HepG2 (cell line): ENCODE measurements at regions not wholly inside any gene's neighbourhood (a gene's known extent, or its start where the extent isn't known, plus 50 kb on each side); places are given as distances from the start of the nearest gene placed in this dataset.

ENCODE experiments used
- ATAC-seq: fragments of 200-7000 bp; cut with Tn5 transposase; 3 replicates; pipeline ENCODE4 v1.9.1; 2020; ENCODE audit warnings: mild to moderate bottlenecking, moderate library complexity
- BruUV-seq: library from RNA; stranded (reverse); fragments of 400-500 nt; replicated peaks from 2 replicates; lab custom pipeline; 2021; lab: Mats Ljungman, UMichigan
- CTCF ChIA-PET: fragments of 300-600 bp; formaldehyde crosslinking; extraction: SDS; loops from one replicate; lab custom pipeline; 2021; ENCODE audit warnings: low total read pairs, inconsistent platforms, low intra/inter-chr PET ratio; lab: Yijun Ruan, JAX
- POLR2A ChIA-PET: fragments of 350-600 bp; sonication (Branson Sonifier 250); formaldehyde crosslinking; loops from one replicate; lab custom pipeline; 2020; ENCODE audit warnings: antibody characterized with exemption, inconsistent platforms; lab: Yijun Ruan, JAX
- DNase-seq: peaks from one replicate; pipeline ENCODE4 v3.0.0-alpha.2; 2015; ENCODE audit warnings: low spot score
- FAIRE-seq: peaks from 3 replicates; lab custom pipeline; 2011; peaks lifted over from hg19 to GRCh38; lab: Jason Lieb, UNC
- H2AFZ ChIP-seq: one replicate; pipeline ENCODE4 v1.6.1; 2011; ENCODE audit warnings: low read length, inconsistent platforms
- H3K27ac ChIP-seq: fragments of 300-600 bp; 3 replicates; pipeline ENCODE4 v1.8.0; 2011; ENCODE audit warnings: mixed run types, mild to moderate bottlenecking, mixed read lengths, low read length, inconsistent platforms; ENCODE audit not compliant: insufficient read depth; ENCODE audit errors: extremely low read length
- H3K27me3 ChIP-seq, 2 experiments: fragments of 200-600 bp in 1 of 2; 2 replicates in 1 of 2; 3 replicates in 1 of 2; pipeline versions ENCODE4 v1.6.0 to v1.8.0; 2011; ENCODE audit warnings: low read length in 2 of 2, mild to moderate bottlenecking in 2 of 2, moderate library complexity in 2 of 2, inconsistent platforms in 1 of 2; ENCODE audit not compliant: insufficient read depth in 2 of 2, control insufficient read depth in 1 of 2
- H3K36me3 ChIP-seq, 2 experiments: fragments of 200-600 bp in 1 of 2; replicated peaks in 1 of 2; 2 replicates in 1 of 2; 3 replicates in 1 of 2; pipeline versions ENCODE4 v1.5.1 to v1.8.0; 2011; ENCODE audit warnings: low read length in 2 of 2, inconsistent platforms in 1 of 2; ENCODE audit not compliant: insufficient read depth in 2 of 2, control insufficient read depth in 1 of 2
- H3K4me1 ChIP-seq: 2 replicates; pipeline ENCODE4 v1.5.1; 2012; ENCODE audit warnings: low read length, inconsistent platforms; ENCODE audit not compliant: insufficient read depth
- H3K4me2 ChIP-seq: 2 replicates; pipeline ENCODE4 v1.6.0; 2011; ENCODE audit warnings: low read depth, low read length, inconsistent platforms
- H3K4me3 ChIP-seq, 3 experiments: fragments of 200-600 bp in 1 of 3; sonication (generic), shearing (Covaris generic) in 1 of 3; replicated peaks in 1 of 3; 2 replicates each; pipeline ENCODE4 v1.5.1; 2011 to 2016; ENCODE audit warnings: low read length in 3 of 3, inconsistent platforms in 2 of 3, low read depth in 2 of 3, mild to moderate bottlenecking in 2 of 3, control low read depth in 1 of 3, mixed read lengths in 1 of 3; ENCODE audit not compliant: insufficient read depth in 1 of 3
- H3K79me2 ChIP-seq: one replicate; pipeline ENCODE4 v1.6.1; 2011; ENCODE audit warnings: low read length, inconsistent platforms; ENCODE audit not compliant: insufficient read depth
- H3K9ac ChIP-seq: 2 replicates; pipeline ENCODE4 v1.6.0; 2011; ENCODE audit warnings: mild to moderate bottlenecking, low read depth, low read length, inconsistent platforms; ENCODE audit not compliant: insufficient read depth
- H3K9me3 ChIP-seq: 2 replicates; pipeline ENCODE4 v1.5.1; 2012; ENCODE audit warnings: mild to moderate bottlenecking, low read length
- H4K20me1 ChIP-seq: 2 replicates; pipeline ENCODE4 v1.6.0; 2011; ENCODE audit warnings: inconsistent platforms, mild to moderate bottlenecking, low read length, moderate library complexity; ENCODE audit not compliant: insufficient read depth
- CSRNP1 ChIP-seq: sonication (generic); formaldehyde crosslinking; IDR thresholded peaks from 2 replicates; pipeline ENCODE4 v1.8.1; 2023; ENCODE audit warnings: mild to moderate bottlenecking, missing genetic modification reagents
- CTCF ChIP-seq: sonication (generic); formaldehyde crosslinking; IDR thresholded peaks from 2 replicates; pipeline ENCODE4 v1.5.0; 2020; ENCODE audit warnings: mild to moderate bottlenecking, missing genetic modification reagents, moderate library complexity
- DRAP1 ChIP-seq: IDR thresholded peaks from 2 replicates; pipeline ENCODE4 v1.6.1; 2016; ENCODE audit warnings: missing genetic modification reagents, missing compliant biosample characterization
- MEF2D ChIP-seq: sonication (generic); formaldehyde crosslinking; IDR thresholded peaks from 2 replicates; pipeline ENCODE4 v1.5.1; 2020; ENCODE audit warnings: mild to moderate bottlenecking, missing genetic modification reagents
- NFYB ChIP-seq: sonication (generic); formaldehyde crosslinking; IDR thresholded peaks from 2 replicates; pipeline ENCODE4 v1.4.0; 2020; ENCODE audit warnings: missing genetic modification reagents
- NRL ChIP-seq: sonication (generic); formaldehyde crosslinking; IDR thresholded peaks from 2 replicates; pipeline ENCODE4 v1.5.0; 2020; ENCODE audit warnings: missing genetic modification reagents, mild to moderate bottlenecking, moderate library complexity, borderline replicate concordance
- POLR2AphosphoS5 ChIP-seq: IDR thresholded peaks from 2 replicates; pipeline ENCODE4 v1.6.1; 2012; ENCODE audit warnings: low read depth, low read length
- RFX1 ChIP-seq: fragments of 450-650 bp; IDR thresholded peaks from 2 replicates; pipeline ENCODE4 v1.6.1; 2017
- TSC22D2 ChIP-seq: sonication (generic); formaldehyde crosslinking; IDR thresholded peaks from 2 replicates; pipeline ENCODE4 v1.5.1; 2020; ENCODE audit warnings: missing genetic modification reagents, mild to moderate bottlenecking, borderline replicate concordance
- ZFAT ChIP-seq: sonication (generic); formaldehyde crosslinking; conservative IDR thresholded peaks from 2 replicates; pipeline ENCODE4 v1.8.1; 2023; ENCODE audit warnings: missing genetic modification reagents, inconsistent platforms
- ZMYM4 ChIP-seq: sonication (generic); formaldehyde crosslinking; IDR thresholded peaks from 2 replicates; pipeline ENCODE4 v1.8.1; 2023; ENCODE audit warnings: mild to moderate bottlenecking, missing genetic modification reagents
- ZNF17 ChIP-seq: sonication (generic); formaldehyde crosslinking; IDR thresholded peaks from 2 replicates; pipeline ENCODE4 v1.5.0; 2020; ENCODE audit warnings: mild to moderate bottlenecking, missing genetic modification reagents
- ZNF3 ChIP-seq: IDR thresholded peaks from 2 replicates; pipeline ENCODE4 v1.7.0; 2017; ENCODE audit warnings: inconsistent platforms
- ZNF343 ChIP-seq: sonication (generic); formaldehyde crosslinking; IDR thresholded peaks from 2 replicates; pipeline ENCODE4 v1.4.0; 2020; ENCODE audit warnings: mild to moderate bottlenecking, missing genetic modification reagents
- ZNF431 ChIP-seq: sonication (generic); formaldehyde crosslinking; IDR thresholded peaks from 2 replicates; pipeline ENCODE4 v1.9.0; 2022; ENCODE audit warnings: missing genetic modification reagents, low read depth, mild to moderate bottlenecking, borderline replicate concordance
- ZNF773 ChIP-seq: sonication (generic); formaldehyde crosslinking; IDR thresholded peaks from 2 replicates; pipeline ENCODE4 v1.4.0; 2020; ENCODE audit warnings: missing genetic modification reagents, borderline replicate concordance
- ZNF776 ChIP-seq: sonication (generic); formaldehyde crosslinking; IDR thresholded peaks from 2 replicates; pipeline ENCODE4 v1.4.0; 2020; ENCODE audit warnings: mild to moderate bottlenecking, missing genetic modification reagents
- WGBS: methylation state at CpG from one replicate; pipeline ENCODE4 v1.1.6; 2017; ENCODE audit warnings: low lambda C conversion rate; 5-methylcytosine and 5-hydroxymethylcytosine counted together
- in situ Hi-C: cut with HindIII; loops from 2 replicates; pipeline ENCODE4 v1.10.0; 2017; ENCODE audit warnings: low pct_unique_long_range_greater_than_20kb; ENCODE audit not compliant: extremely low pct_ligation_motif_present
- intact Hi-C: fragments of 100-400 bp; cut with micrococcal nuclease; formaldehyde crosslinking; loops from one replicate; pipeline ENCODE4 v1.10.0; 2022; ENCODE audit not compliant: unreplicated experiment

GRCh38 chr20:16828666-16829305, 80.6 kb downstream of the OTOR start:
- WGBS: 1% methylated on average over 4 of the region's 4 CpGs
- H3K27ac ChIP-seq: no peak overlapping the region
- H3K9ac ChIP-seq: no peak overlapping the region
- intact Hi-C loops (no loop called here), in situ Hi-C loops (no loop called here)
- no peak for FAIRE-seq
- no peaks in the 10 kb centered on the region; a peak in 1 of 5 replicates for H3K27me3 ChIP-seq
- ChIA-PET CTCF (no interaction called here), POLR2A (no interaction called here)
- H3K36me3 ChIP-seq: no peaks in the 10 kb centered on the region
- H3K4me2 ChIP-seq: no peak overlapping the region
- no peak for ATAC-seq
- H3K79me2 ChIP-seq: no peaks in the 10 kb centered on the region
- TF ChIP-seq ZNF776 (CRISPR knock-in tag): no peak
- TF ChIP-seq MEF2D (CRISPR knock-in tag): no peak
- no peak for TF ChIP-seq ZNF431 (CRISPR knock-in tag)
- TF ChIP-seq POLR2AphosphoS5: no peak
- TF ChIP-seq TSC22D2 (CRISPR knock-in tag): no peak
- no peak for TF ChIP-seq ZNF343 (CRISPR knock-in tag)
- no peak for TF ChIP-seq RFX1
- TF ChIP-seq NRL (CRISPR knock-in tag): no peak
- no peak for TF ChIP-seq ZFAT (CRISPR knock-in tag)
- no peak for TF ChIP-seq CTCF (CRISPR knock-in tag)
- TF ChIP-seq DRAP1 (CRISPR knock-in tag): no peak
- no peak for TF ChIP-seq ZNF3
- no peak for TF ChIP-seq CSRNP1 (CRISPR knock-in tag)
- TF ChIP-seq ZNF17 (CRISPR knock-in tag): no peak
- TF ChIP-seq ZMYM4 (CRISPR knock-in tag): no peak
- no peak for TF ChIP-seq ZNF773 (CRISPR knock-in tag)
- no peak for TF ChIP-seq NFYB (CRISPR knock-in tag)
- no peak for DNase-seq
- H3K9me3 ChIP-seq: no peaks in the 10 kb centered on the region
- no peak overlapping the region for H3K4me3 ChIP-seq
- no peaks in the 10 kb centered on the region for H4K20me1 ChIP-seq
- no peaks in the 10 kb centered on the region for H3K4me1 ChIP-seq
- H2AFZ ChIP-seq: no peak overlapping the region
- BruUV-seq: no TSS peak
